Panc1 (cell line): ENCODE measurements at regions not wholly inside any gene's neighbourhood (a gene's known extent, or its start where the extent isn't known, plus 50 kb on each side); places are given as distances from the start of the nearest gene placed in this dataset.

Experiments
- POLR2AphosphoS5 ChIP-seq: IDR thresholded peaks from 2 replicates; pipeline ENCODE4 v1.6.1; 2012; ENCODE audit warnings: mild to moderate bottlenecking, low read depth, low read length, moderate library complexity
- TF ChIP-seq, protein P1 (sequence below), 2 experiments: IDR thresholded peaks; 2 replicates each; pipeline ENCODE4 v1.6.1; 2011 to 2012; ENCODE audit warnings: low read depth in 2 of 2, control low read depth in 1 of 2, low read length in 1 of 2, mild to moderate bottlenecking in 1 of 2, moderate library complexity in 1 of 2; ENCODE audit not compliant: insufficient read depth in 1 of 2
- TF ChIP-seq, protein P2 (sequence below): fragments of 450-650 bp; IDR thresholded peaks from 2 replicates; pipeline ENCODE4 v1.5.1; 2017; ENCODE audit warnings: mild to moderate bottlenecking

DNA sequence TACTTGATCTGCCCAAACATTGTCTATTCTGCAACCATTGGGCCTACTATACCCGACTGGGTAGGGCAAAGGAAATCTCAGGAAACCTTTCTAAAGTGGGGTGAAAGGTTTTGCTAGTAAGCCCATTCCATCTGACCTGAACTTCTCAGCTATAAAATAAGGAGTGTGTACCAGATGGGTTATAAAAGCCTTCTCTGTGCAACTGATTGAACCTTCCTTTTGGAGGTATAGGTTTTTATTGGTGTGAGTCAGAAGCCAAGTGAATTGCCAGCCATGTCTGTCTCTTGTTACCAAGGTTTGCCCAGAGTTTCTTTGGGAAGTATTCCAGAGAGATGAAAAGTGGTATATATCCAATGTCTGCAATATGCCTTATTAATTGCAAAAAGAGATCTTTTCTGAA is 1271.0 kb upstream of the WWC1 start:
- TF ChIP-seq, protein P1, sequence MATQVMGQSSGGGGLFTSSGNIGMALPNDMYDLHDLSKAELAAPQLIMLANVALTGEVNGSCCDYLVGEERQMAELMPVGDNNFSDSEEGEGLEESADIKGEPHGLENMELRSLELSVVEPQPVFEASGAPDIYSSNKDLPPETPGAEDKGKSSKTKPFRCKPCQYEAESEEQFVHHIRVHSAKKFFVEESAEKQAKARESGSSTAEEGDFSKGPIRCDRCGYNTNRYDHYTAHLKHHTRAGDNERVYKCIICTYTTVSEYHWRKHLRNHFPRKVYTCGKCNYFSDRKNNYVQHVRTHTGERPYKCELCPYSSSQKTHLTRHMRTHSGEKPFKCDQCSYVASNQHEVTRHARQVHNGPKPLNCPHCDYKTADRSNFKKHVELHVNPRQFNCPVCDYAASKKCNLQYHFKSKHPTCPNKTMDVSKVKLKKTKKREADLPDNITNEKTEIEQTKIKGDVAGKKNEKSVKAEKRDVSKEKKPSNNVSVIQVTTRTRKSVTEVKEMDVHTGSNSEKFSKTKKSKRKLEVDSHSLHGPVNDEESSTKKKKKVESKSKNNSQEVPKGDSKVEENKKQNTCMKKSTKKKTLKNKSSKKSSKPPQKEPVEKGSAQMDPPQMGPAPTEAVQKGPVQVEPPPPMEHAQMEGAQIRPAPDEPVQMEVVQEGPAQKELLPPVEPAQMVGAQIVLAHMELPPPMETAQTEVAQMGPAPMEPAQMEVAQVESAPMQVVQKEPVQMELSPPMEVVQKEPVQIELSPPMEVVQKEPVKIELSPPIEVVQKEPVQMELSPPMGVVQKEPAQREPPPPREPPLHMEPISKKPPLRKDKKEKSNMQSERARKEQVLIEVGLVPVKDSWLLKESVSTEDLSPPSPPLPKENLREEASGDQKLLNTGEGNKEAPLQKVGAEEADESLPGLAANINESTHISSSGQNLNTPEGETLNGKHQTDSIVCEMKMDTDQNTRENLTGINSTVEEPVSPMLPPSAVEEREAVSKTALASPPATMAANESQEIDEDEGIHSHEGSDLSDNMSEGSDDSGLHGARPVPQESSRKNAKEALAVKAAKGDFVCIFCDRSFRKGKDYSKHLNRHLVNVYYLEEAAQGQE (IDR thresholded peaks at IDR 0.05; ENCODE audit: insufficient read depth in 1 of 2, low read depth in 2 of 2, low read length in 1 of 2): no peak
- TF ChIP-seq POLR2AphosphoS5: no peak
- TF ChIP-seq, protein P2, sequence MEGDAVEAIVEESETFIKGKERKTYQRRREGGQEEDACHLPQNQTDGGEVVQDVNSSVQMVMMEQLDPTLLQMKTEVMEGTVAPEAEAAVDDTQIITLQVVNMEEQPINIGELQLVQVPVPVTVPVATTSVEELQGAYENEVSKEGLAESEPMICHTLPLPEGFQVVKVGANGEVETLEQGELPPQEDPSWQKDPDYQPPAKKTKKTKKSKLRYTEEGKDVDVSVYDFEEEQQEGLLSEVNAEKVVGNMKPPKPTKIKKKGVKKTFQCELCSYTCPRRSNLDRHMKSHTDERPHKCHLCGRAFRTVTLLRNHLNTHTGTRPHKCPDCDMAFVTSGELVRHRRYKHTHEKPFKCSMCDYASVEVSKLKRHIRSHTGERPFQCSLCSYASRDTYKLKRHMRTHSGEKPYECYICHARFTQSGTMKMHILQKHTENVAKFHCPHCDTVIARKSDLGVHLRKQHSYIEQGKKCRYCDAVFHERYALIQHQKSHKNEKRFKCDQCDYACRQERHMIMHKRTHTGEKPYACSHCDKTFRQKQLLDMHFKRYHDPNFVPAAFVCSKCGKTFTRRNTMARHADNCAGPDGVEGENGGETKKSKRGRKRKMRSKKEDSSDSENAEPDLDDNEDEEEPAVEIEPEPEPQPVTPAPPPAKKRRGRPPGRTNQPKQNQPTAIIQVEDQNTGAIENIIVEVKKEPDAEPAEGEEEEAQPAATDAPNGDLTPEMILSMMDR: no peak
